ENCODE measurements at regions not wholly inside any gene's neighbourhood (a gene's known extent, or its start where the extent isn't known, plus 50 kb on each side); places are given as distances from the start of the nearest gene placed in this dataset.

DNA sequence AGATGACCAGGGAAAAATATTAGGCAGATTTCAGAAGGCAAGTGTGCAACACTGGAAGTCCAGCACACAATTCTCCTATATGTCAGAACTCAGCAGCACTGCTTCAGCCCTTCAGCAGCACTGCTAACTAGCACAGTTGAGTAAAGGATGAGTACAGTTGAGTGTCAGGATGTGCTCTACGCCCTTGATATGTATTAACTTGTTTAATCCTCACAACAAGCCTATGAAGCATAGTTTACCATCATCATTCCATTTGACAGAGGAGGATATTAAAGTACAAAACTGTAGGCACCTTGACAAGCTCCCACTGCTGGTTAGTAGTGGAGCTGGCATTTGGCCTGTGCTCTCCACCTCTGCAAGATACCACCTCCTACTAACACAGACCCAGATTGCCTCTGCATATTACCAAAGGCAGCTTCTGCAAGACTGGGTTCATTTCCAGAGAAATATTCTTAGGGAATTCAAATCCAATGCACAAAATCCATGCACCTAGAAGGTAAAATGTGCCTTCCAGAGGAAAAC lies 230.8 kb downstream of the ANAPC1 start:
- TF ChIP-seq, protein P1, sequence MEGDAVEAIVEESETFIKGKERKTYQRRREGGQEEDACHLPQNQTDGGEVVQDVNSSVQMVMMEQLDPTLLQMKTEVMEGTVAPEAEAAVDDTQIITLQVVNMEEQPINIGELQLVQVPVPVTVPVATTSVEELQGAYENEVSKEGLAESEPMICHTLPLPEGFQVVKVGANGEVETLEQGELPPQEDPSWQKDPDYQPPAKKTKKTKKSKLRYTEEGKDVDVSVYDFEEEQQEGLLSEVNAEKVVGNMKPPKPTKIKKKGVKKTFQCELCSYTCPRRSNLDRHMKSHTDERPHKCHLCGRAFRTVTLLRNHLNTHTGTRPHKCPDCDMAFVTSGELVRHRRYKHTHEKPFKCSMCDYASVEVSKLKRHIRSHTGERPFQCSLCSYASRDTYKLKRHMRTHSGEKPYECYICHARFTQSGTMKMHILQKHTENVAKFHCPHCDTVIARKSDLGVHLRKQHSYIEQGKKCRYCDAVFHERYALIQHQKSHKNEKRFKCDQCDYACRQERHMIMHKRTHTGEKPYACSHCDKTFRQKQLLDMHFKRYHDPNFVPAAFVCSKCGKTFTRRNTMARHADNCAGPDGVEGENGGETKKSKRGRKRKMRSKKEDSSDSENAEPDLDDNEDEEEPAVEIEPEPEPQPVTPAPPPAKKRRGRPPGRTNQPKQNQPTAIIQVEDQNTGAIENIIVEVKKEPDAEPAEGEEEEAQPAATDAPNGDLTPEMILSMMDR (IDR thresholded peaks at IDR 0.05) = no peak
- intact Hi-C loops (cut with DNase I; ENCODE audit: low total_unique reads) = no loop called here
- no peaks in the 10 kb centered on the region for H3K4me1 ChIP-seq
- H3K27me3 ChIP-seq = no peaks in the 10 kb centered on the region
- no peak for DNase-seq
- H3K4me3 ChIP-seq = no peak overlapping the region
- no peak overlapping the region for H3K27ac ChIP-seq
- H3K9me3 ChIP-seq = peaks cover 0 to 7% (median 0%) of the 10 kb centered on the region in 3 donors
- H3K36me3 ChIP-seq = no peaks in the 10 kb centered on the region

DNA sequence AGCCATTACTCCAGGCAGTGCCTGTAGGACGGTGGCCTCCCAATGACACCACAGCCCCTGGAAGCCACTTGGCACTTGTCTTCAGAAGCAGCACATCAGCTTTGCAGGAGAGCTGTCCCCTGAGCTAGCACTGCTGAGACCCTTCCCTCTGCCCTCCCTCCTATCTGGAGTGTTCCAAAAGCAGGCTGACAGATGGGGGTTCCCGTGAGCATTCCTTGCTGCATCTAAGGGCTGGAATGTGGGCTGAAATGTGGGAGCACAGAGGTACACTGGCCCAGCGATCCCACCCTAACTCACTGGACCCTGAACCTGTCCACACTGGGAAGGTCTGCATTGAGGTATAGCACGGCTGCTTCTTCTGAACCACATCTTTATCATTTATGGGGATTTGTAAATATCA lies 230.1 kb downstream of the ANAPC1 start:
- H3K9me3 ChIP-seq = peaks cover 0 to 7% (median 0%) of the 10 kb centered on the region in 3 donors
- no peak overlapping the region for H3K27ac ChIP-seq
- no peaks in the 10 kb centered on the region for H3K27me3 ChIP-seq
- TF ChIP-seq, protein P1 (IDR thresholded peaks at IDR 0.05) = no peak
- H3K36me3 ChIP-seq = no peaks in the 10 kb centered on the region
- no peak overlapping the region for H3K4me3 ChIP-seq
- DNase-seq = no peak
- intact Hi-C loops (cut with DNase I; ENCODE audit: low total_unique reads) = no loop called here
- peaks cover 0 to 4% (median under 1%) of the 10 kb centered on the region in 4 donors for H3K4me1 ChIP-seq

DNA sequence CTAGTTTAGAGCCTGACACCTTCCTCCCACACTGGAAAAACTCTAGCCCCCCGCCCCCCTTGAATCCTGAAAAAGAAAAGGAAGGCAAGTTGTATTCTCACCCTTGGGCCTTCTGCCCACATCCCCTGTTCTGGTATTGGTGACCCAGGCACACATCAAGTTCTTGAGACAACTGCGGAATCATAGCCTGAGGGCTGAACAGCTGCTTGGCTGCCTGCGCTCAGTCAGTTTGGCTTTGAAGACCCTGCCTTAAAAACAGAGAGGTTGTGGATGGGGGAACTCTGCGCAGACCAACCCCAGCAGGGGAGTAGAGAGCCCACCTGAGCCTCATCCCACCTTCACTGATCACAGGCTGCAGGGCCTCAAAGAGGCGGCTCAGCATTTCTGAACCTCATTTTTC lies 229.2 kb downstream of the ANAPC1 start:
- Histone ChIP-seq H3K4me1 (peaks cover 0 to 14% (median 10%) of the 10 kb centered on the region in 4 donors), H3K27me3 (no peaks in the 10 kb centered on the region), H3K9me3 (peaks cover 0 to 7% (median 0%) of the 10 kb centered on the region in 3 donors), H3K4me3 (no peak overlapping the region), H3K27ac (no peak overlapping the region), H3K36me3 (no peaks in the 10 kb centered on the region)
- intact Hi-C loops (cut with DNase I; ENCODE audit: low total_unique reads) = loop anchor here (5.0 kb wide), 1 partner anchor 33 kb away; no protein-coding TSS in a partner anchor
- TF ChIP-seq, protein P1 (IDR thresholded peaks at IDR 0.05) = no peak
- DNase-seq = no peak

DNA sequence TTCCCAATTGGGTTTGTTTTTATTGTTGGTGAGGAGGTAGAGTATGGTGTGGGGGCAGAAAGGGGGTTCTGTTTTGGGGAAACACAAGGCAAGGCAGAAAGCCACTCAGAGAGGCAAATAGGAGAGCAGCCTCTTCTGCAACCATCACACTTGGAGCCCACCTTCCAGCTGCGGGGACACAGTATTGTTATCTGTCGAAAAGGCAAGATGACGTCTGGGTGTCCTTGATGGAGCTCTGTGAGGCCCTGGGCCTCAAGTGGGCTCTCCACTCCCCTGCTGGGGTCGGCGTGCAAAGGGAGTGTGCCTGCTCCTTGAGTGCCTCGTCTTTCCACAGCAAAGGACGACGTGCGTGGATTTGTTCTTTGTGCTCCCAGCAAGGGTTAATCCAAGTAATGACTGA lies 227.6 kb downstream of the ANAPC1 start:
- no peak for DNase-seq
- Histone ChIP-seq H3K36me3 (no peaks in the 10 kb centered on the region), H3K27me3 (no peaks in the 10 kb centered on the region), H3K4me3 (no peak overlapping the region), H3K4me1 (peaks cover 0 to 24% (median 20%) of the 10 kb centered on the region in 4 donors), H3K27ac (no peak overlapping the region), H3K9me3 (no peaks in the 10 kb centered on the region)
- TF ChIP-seq, protein P1 (IDR thresholded peaks at IDR 0.05) = no peak
- intact Hi-C loops (cut with DNase I; ENCODE audit: low total_unique reads) = loop anchor here (5.0 kb wide), 1 partner anchor 34 kb away; no protein-coding TSS in a partner anchor

DNA sequence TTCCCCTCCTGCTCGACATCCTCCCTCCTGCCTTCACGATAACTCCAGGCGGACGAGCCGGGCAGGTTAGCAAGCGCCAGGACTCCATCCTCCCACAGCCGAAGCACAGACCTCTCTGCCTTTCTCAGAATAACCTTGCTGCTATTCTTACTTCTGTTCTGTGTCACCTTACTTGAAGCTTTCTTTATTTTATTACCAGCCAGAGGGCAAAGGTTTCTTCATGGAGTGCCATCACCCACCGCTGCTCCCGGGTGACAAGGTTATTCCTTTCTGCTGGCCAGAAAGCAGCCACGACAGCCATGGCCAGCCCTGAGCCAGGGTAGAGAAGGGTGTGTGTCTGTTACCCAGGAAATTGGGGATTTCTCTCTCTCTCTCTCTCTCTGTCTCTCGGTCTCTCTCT lies 227.1 kb downstream of the ANAPC1 start:
- intact Hi-C loops (cut with DNase I; ENCODE audit: low total_unique reads) = loop anchor here (5.0 kb wide), 1 partner anchor 35 kb away; no protein-coding TSS in a partner anchor
- H3K9me3 ChIP-seq = no peaks in the 10 kb centered on the region
- peaks cover 0 to 27% (median 20%) of the 10 kb centered on the region in 4 donors for H3K4me1 ChIP-seq
- H3K27ac ChIP-seq = no peak overlapping the region
- H3K4me3 ChIP-seq = no peak overlapping the region
- no peaks in the 10 kb centered on the region for H3K27me3 ChIP-seq
- no peak for DNase-seq
- TF ChIP-seq, protein P1 (IDR thresholded peaks at IDR 0.05) = no peak
- H3K36me3 ChIP-seq = no peaks in the 10 kb centered on the region

Data from tibial artery (tissue), 4 donors.